ENCODE measurements at regions not wholly inside any gene's neighbourhood (a gene's known extent, or its start where the extent isn't known, plus 50 kb on each side); places are given as distances from the start of the nearest gene placed in this dataset.
"Not testable (repeated sequence)": the region's sequence is repeated elsewhere in the genome, so short reads cannot be mapped to it uniquely, and the experiment has no call there.

DNA sequence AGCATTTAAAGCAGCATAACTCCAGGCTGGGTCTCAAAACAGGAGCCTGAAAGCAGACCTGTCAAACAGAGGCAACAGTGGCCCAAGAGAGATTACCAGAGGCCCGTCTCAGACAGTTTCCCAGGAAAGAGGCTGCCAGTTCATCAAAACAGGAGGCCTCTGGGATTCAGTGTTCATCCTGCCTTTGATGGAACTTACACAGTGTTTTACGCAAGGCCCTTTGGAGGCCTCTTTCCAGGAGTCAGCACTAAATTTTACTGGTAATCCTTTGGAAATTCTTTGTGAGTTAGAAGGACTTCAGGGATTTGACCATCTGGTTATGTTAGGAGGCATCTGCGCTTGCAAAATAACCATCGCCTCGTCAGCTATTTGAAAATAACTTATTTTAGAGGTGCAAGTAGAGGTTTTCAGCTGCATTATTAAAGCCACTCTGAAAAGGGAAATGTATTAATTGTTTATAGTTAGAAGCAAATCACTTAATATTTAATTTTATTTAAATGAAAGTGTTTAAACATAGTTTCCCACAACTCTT is 501.2 kb upstream of the COBL start:
- DNase-seq = no peak
- Histone ChIP-seq H3K4me3 (ENCODE audit: low read depth, low read length) (no peak overlapping the region), H3K36me3 (no peaks in the 10 kb centered on the region), H3K9me3 (ENCODE audit: severe bottlenecking) (no peaks in the 10 kb centered on the region), H3K27me3 (ENCODE audit: insufficient read depth, low read depth, severe bottlenecking) (no peaks in the 10 kb centered on the region), H3K27ac (no peak overlapping the region)
- TF ChIP-seq, protein P1, sequence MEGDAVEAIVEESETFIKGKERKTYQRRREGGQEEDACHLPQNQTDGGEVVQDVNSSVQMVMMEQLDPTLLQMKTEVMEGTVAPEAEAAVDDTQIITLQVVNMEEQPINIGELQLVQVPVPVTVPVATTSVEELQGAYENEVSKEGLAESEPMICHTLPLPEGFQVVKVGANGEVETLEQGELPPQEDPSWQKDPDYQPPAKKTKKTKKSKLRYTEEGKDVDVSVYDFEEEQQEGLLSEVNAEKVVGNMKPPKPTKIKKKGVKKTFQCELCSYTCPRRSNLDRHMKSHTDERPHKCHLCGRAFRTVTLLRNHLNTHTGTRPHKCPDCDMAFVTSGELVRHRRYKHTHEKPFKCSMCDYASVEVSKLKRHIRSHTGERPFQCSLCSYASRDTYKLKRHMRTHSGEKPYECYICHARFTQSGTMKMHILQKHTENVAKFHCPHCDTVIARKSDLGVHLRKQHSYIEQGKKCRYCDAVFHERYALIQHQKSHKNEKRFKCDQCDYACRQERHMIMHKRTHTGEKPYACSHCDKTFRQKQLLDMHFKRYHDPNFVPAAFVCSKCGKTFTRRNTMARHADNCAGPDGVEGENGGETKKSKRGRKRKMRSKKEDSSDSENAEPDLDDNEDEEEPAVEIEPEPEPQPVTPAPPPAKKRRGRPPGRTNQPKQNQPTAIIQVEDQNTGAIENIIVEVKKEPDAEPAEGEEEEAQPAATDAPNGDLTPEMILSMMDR (IDR thresholded peaks at IDR 0.05; ENCODE audit: low read depth, low read length) = no peak

DNA sequence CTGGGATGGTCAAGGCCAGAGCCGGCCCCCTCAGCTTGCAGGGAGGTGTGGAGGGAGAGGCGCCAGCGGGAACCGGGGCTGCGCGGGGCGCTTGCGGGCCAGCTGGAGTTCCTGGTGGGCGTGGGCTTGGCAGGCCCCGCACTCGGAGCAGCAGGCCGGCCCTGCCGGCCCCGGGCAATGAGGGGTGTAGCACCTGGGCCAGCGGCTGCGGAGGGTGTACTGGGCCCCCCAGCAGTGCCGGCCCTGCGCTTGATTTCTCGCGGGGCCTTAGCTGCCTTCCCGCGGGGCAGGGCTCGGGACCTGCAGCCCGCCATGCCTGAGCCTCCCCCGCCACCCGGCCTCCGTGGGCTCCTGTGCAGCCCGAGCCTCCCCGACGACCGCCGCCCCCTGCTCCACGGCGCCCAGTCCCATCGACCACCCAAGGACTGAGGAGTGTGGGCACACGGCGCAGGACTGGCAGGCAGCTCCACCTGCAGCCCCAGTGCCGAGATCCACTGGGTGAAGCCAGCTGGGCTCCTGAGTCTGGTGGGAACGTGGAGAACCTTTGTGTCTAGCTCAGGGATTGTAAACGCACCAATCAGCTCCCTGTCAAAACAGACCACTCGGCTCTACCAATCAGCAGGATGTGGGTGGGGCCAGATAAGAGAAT is 489.3 kb upstream of the COBL start:
- H3K27me3 ChIP-seq (ENCODE audit: insufficient read depth, low read depth, severe bottlenecking); H3K9me3 ChIP-seq (ENCODE audit: severe bottlenecking); H3K36me3 ChIP-seq: not testable (repeated sequence)

DNA sequence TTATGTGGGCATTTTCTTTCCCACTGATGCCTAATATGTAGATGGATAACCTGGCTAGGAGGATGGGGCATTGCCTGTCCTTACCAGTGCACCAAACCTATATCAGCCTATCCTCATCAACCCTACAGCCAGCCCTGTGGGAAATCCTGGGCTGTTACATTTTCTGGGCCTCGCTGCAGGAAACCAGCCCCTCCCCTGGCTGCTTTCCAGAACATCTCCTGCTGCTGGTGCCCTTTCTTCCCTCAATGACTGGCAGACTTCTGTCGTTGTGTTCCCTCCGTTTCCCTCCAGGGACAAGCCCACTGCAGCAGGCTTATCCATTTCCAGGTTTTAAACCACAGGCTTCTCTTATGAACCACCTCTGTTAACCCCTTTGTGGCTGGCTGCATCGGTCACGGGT is 486.1 kb upstream of the COBL start:
- no peak overlapping the region for H3K4me3 ChIP-seq (ENCODE audit: low read depth, low read length)
- DNase-seq = no peak
- TF ChIP-seq, protein P1 (IDR thresholded peaks at IDR 0.05; ENCODE audit: low read depth, low read length) = no peak
- no peak overlapping the region for H3K27ac ChIP-seq
- no peaks in the 10 kb centered on the region for H3K9me3 ChIP-seq (ENCODE audit: severe bottlenecking)
- H3K27me3 ChIP-seq (ENCODE audit: insufficient read depth, low read depth, severe bottlenecking) = no peaks in the 10 kb centered on the region
- no peaks in the 10 kb centered on the region for H3K36me3 ChIP-seq

More for the DNA sequence above, 489.3 kb upstream of the COBL start:
- DNase-seq; H3K4me3 ChIP-seq (ENCODE audit: low read depth, low read length); H3K27ac ChIP-seq: not testable (repeated sequence)

DNA sequence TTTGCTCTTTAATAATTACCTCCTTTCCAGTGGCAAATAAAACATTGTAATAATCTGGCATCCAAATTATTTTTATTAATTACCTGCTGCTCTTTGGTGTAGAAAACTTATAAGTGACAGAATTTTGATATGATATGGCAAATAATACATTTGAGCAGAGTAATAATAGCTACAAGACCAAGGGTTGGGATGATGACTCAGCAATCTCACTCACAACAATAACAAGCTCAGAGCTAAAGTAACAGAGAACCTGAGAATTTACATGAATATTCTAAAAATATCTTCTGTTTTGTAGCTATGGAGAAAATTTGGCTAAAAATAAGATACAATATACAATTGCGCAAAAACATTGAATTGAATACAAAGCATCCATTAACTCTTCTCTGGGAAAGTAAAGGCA is 480.8 kb upstream of the COBL start:
- no peak overlapping the region for H3K4me3 ChIP-seq (ENCODE audit: low read depth, low read length)
- TF ChIP-seq, protein P1 (IDR thresholded peaks at IDR 0.05; ENCODE audit: low read depth, low read length) = no peak
- H3K9me3 ChIP-seq (ENCODE audit: severe bottlenecking) = no peaks in the 10 kb centered on the region
- no peaks in the 10 kb centered on the region for H3K36me3 ChIP-seq
- no peak overlapping the region for H3K27ac ChIP-seq
- no peaks in the 10 kb centered on the region for H3K27me3 ChIP-seq (ENCODE audit: insufficient read depth, low read depth, severe bottlenecking)
- DNase-seq = no peak

DNA sequence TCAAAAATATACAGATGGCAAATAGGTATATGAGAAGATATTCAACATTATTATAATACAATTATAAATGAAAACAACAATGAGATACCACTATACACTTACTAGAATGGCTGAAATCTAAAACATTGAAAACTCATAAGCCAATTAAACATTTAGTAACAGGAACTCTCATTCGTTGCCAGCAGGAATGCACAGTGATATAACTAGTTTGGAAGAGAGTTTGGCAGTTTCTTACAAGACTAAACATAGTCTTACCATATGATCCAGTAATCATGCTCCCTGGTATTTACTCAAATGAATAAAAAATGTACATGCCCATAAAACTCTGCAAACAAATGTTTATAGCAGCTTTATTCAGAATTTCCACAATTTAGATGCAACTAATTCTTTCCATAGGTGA is 476.2 kb upstream of the COBL start:
- Histone ChIP-seq H3K27me3 (ENCODE audit: insufficient read depth, low read depth, severe bottlenecking) (no peaks in the 10 kb centered on the region), H3K9me3 (ENCODE audit: severe bottlenecking) (no peaks in the 10 kb centered on the region), H3K4me3 (ENCODE audit: low read depth, low read length) (no peak overlapping the region), H3K36me3 (no peaks in the 10 kb centered on the region), H3K27ac (no peak overlapping the region)
- TF ChIP-seq, protein P1 (IDR thresholded peaks at IDR 0.05; ENCODE audit: low read depth, low read length) = no peak
- DNase-seq = no peak

DNA sequence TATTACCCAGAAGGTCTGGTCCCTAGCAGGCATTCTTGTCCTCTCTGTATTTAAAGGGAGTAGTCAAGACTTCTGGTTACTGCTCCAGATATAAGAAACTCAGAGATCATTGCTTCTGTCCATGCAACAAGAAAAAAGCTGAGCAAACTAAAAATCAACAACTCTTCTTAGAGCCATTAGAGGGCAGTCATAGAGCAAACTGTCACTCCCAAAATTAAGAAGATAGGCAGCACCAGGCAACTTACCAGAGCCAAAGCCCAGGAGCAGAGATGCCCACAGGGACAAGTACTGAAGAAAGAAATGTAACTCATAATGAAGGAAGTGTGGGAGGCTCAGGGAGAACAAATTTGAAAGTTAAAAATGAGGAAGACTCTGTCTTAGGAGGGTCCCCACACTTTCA is 472.9 kb upstream of the COBL start:
- no peak for DNase-seq
- Histone ChIP-seq H3K36me3 (no peaks in the 10 kb centered on the region), H3K4me3 (ENCODE audit: low read depth, low read length) (no peak overlapping the region), H3K27me3 (ENCODE audit: insufficient read depth, low read depth, severe bottlenecking) (no peaks in the 10 kb centered on the region), H3K27ac (no peak overlapping the region), H3K9me3 (ENCODE audit: severe bottlenecking) (no peaks in the 10 kb centered on the region)
- TF ChIP-seq, protein P1 (IDR thresholded peaks at IDR 0.05; ENCODE audit: low read depth, low read length) = peak; percentile 23; the same call in 1 of the 2 replicates

Measured in WERI-Rb-1 (cell line).